HCT116 (cell line): ENCODE measurements at regions not wholly inside any gene's neighbourhood (a gene's known extent, or its start where the extent isn't known, plus 50 kb on each side); places are given as distances from the start of the nearest gene placed in this dataset.

Experiments
- ATAC-seq: fragments of 200-7000 bp; cut with Tn5 transposase; 2 replicates; pipeline ENCODE4 v1.9.1; 2020; ENCODE audit warnings: mild to moderate bottlenecking, moderate library complexity
- BruUV-seq: library from RNA; stranded (reverse); fragments of 400-500 nt; replicated peaks from 2 replicates; lab custom pipeline; 2021; lab: Mats Ljungman, UMichigan
- CTCF ChIA-PET: fragments of 300-600 bp; sonication (Branson Sonifier 250); formaldehyde crosslinking; loops from one replicate; lab custom pipeline; 2021; ENCODE audit warnings: antibody characterized with exemption; lab: Charles Lee
- POLR2A ChIA-PET: fragments of 300-600, 350-600 bp; sonication (Branson Sonifier 250); formaldehyde crosslinking; loops from one replicate; lab custom pipeline; 2021; ENCODE audit warnings: antibody characterized with exemption; lab: Charles Lee
- RAD21 ChIA-PET, 2 experiments: fragments of 300-600 bp; sonication (Branson Sonifier 250); formaldehyde crosslinking; loops; one replicate each; lab custom pipeline; 2023; ENCODE audit warnings: low total read pairs in 2 of 2; ENCODE audit not compliant: uncharacterized antibody in 2 of 2, unreplicated experiment in 2 of 2, low non-redundant PET in 1 of 2; lab: Charles Lee
- DNase-seq: peaks from one replicate; pipeline ENCODE4 v3.0.0-alpha.2; 2010; ENCODE audit warnings: low read depth, low spot score
- H2AFZ ChIP-seq: fragments of 200-600 bp; shearing (Covaris generic), sonication (generic); 2 replicates; pipeline ENCODE4 v1.6.1; 2017; ENCODE audit warnings: low read depth, mixed run types, mixed read lengths, antibody characterized with exemption, low read length; ENCODE audit not compliant: poor library complexity, severe bottlenecking
- H3K27ac ChIP-seq: 2 replicates; pipeline ENCODE4 v1.5.1; 2012; ENCODE audit warnings: low read depth, low read length
- H3K27me3 ChIP-seq: fragments of 200-600 bp; sonication (generic); 2 replicates; pipeline ENCODE4 v1.6.1; 2016; ENCODE audit warnings: mixed run types, low read length, mixed read lengths; ENCODE audit not compliant: insufficient read depth
- H3K36me3 ChIP-seq, 2 experiments: fragments of 200-500 bp in 1 of 2; fragments of 200-600 bp in 1 of 2; sonication (Bioruptor generic) in 1 of 2; sonication (generic) in 1 of 2; 2 replicates each; pipeline versions ENCODE4 v1.5.1 to v1.6.1; 2014 to 2016; ENCODE audit warnings: low read length in 2 of 2, inconsistent platforms in 1 of 2, mixed read lengths in 1 of 2, mixed run types in 1 of 2; ENCODE audit not compliant: insufficient read depth in 2 of 2, control insufficient read depth in 1 of 2
- H3K4me1 ChIP-seq, 2 experiments: fragments of 200-600 bp in 1 of 2; sonication (generic) in 1 of 2; 2 replicates each; pipeline versions ENCODE4 v1.5.1 to v1.6.1; 2012 to 2017; ENCODE audit warnings: low read length in 2 of 2, inconsistent platforms in 1 of 2, mild to moderate bottlenecking in 1 of 2, mixed read lengths in 1 of 2, mixed run types in 1 of 2, moderate library complexity in 1 of 2; ENCODE audit not compliant: insufficient read depth in 2 of 2, control insufficient read depth in 1 of 2
- H3K4me2 ChIP-seq: fragments of 200-600 bp; sonication (generic); 2 replicates; pipeline ENCODE4 v1.6.1; 2017; ENCODE audit warnings: mixed run types, low read length, mixed read lengths
- H3K4me3 ChIP-seq, 2 experiments: fragments of 200-600 bp in 1 of 2; sonication (generic) in 1 of 2; replicated peaks in 1 of 2; 2 replicates each; pipeline ENCODE4 v1.5.1; 2011 to 2016; ENCODE audit warnings: low read length in 2 of 2, control low read depth in 1 of 2, low read depth in 1 of 2, mild to moderate bottlenecking in 1 of 2, mixed read lengths in 1 of 2, mixed run types in 1 of 2
- H3K79me2 ChIP-seq: fragments of 200-600 bp; sonication (generic); 2 replicates; pipeline ENCODE4 v1.6.1; 2017; ENCODE audit warnings: mild to moderate bottlenecking, mixed run types, low read length, moderate library complexity, mixed read lengths; ENCODE audit not compliant: insufficient read depth
- H3K9ac ChIP-seq: fragments of 200-600 bp; sonication (generic); 2 replicates; pipeline ENCODE4 v1.6.1; 2016; ENCODE audit warnings: low read length, mixed read lengths
- H3K9me2 ChIP-seq: fragments of 200-600 bp; sonication (generic), shearing (Covaris generic); 2 replicates; pipeline ENCODE4 v1.6.1; 2017; ENCODE audit warnings: mixed run types, mild to moderate bottlenecking, moderate library complexity; ENCODE audit not compliant: insufficient read depth
- H3K9me3 ChIP-seq, 2 experiments: fragments of 200-500 bp in 1 of 2; fragments of 200-600 bp in 1 of 2; sonication (Bioruptor generic) in 1 of 2; sonication (generic) in 1 of 2; 2 replicates each; pipeline ENCODE4 v1.6.1; 2014 to 2017; ENCODE audit warnings: low read length in 2 of 2, mixed read lengths in 2 of 2, inconsistent platforms in 1 of 2, low read depth in 1 of 2, mild to moderate bottlenecking in 1 of 2, mixed run types in 1 of 2, moderate library complexity in 1 of 2; ENCODE audit not compliant: control insufficient read depth in 1 of 2, insufficient read depth in 1 of 2
- H4K20me1 ChIP-seq: fragments of 200-600 bp; sonication (generic), shearing (Covaris generic); 2 replicates; pipeline ENCODE4 v1.6.1; 2017; ENCODE audit warnings: mixed run types, mild to moderate bottlenecking, moderate library complexity; ENCODE audit not compliant: insufficient read depth
- CBX3 ChIP-seq: IDR thresholded peaks from 2 replicates; pipeline ENCODE4 v1.6.1; 2012; ENCODE audit warnings: low read depth
- EGR1 ChIP-seq: IDR thresholded peaks from 2 replicates; pipeline ENCODE4 v1.6.1; 2012; ENCODE audit warnings: low read depth
- ELF1 ChIP-seq: IDR thresholded peaks from 2 replicates; pipeline ENCODE4 v1.6.1; 2012; ENCODE audit warnings: low read depth, borderline replicate concordance
- EZH2phosphoT487 ChIP-seq: fragments of 200-600 bp; IDR thresholded peaks from 2 replicates; pipeline ENCODE4 v1.6.1; 2018; ENCODE audit warnings: antibody characterized with exemption, borderline replicate concordance
- MAX ChIP-seq: IDR thresholded peaks from 2 replicates; pipeline ENCODE4 v1.6.1; 2012
- POLR2A ChIP-seq: IDR thresholded peaks from 2 replicates; pipeline ENCODE4 v1.7.0; 2011; ENCODE audit warnings: borderline replicate concordance; ENCODE audit not compliant: insufficient read depth, insufficient read length; ENCODE audit errors: extremely low read depth
- POLR2AphosphoS5 ChIP-seq: IDR thresholded peaks from 2 replicates; pipeline ENCODE4 v1.6.1; 2011; ENCODE audit warnings: mild to moderate bottlenecking, low read depth, low read length, moderate library complexity
- RAD21 ChIP-seq: IDR thresholded peaks from 2 replicates; pipeline ENCODE4 v1.6.1; 2012; ENCODE audit warnings: low read depth, mild to moderate bottlenecking
- REST ChIP-seq: IDR thresholded peaks from 2 replicates; pipeline ENCODE4 v1.6.1; 2012; ENCODE audit warnings: low read depth
- SIN3A ChIP-seq: IDR thresholded peaks from 2 replicates; pipeline ENCODE4 v1.6.1; 2012; ENCODE audit warnings: low read depth
- SP1 ChIP-seq: IDR thresholded peaks from 2 replicates; pipeline ENCODE4 v1.6.1; 2012; ENCODE audit warnings: low read depth
- YY1 ChIP-seq: IDR thresholded peaks from 2 replicates; pipeline ENCODE4 v1.6.1; 2011; ENCODE audit warnings: low read length, low read depth, moderate library complexity, mild to moderate bottlenecking; ENCODE audit not compliant: insufficient replicate concordance; ENCODE audit errors: extremely low read depth
- ZBTB33 ChIP-seq: IDR thresholded peaks from 2 replicates; pipeline ENCODE4 v1.6.1; 2011; ENCODE audit warnings: mild to moderate bottlenecking, low read length, moderate library complexity; ENCODE audit not compliant: insufficient replicate concordance; ENCODE audit errors: extremely low read depth
- ZNF274 ChIP-seq: fragments of 200-500 bp; sonication (Bioruptor generic); IDR thresholded peaks from 2 replicates; pipeline ENCODE4 v1.6.1; 2014; ENCODE audit warnings: mild to moderate bottlenecking, low read depth, low read length, inconsistent platforms
- intact Hi-C: fragments of 100-400 bp; cut with micrococcal nuclease; formaldehyde crosslinking; loops from 2 replicates; pipeline ENCODE4 v1.10.0; 2022
- TF ChIP-seq, protein P1 (sequence below): IDR thresholded peaks from 2 replicates; pipeline ENCODE4 v1.6.1; 2012

DNA sequence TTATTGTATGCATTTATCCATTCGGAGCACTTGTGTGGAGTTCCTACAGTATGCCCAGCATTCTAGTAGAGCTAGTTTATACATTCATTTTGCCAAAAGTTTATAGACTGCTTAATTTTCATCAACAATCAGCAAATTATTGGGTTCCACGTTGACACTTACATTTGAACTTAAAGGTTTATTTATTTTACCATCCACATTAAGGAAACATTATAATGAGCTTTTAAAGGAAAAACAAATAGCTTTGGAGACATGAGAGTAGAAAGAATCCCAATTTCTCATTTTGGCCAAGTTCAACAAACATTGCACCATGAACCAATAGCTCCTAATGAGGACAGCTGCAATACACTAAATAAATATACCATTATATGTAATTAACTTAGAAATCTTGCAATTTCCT lies 501.2 kb upstream of the SMIM21 start:
- no peak for ATAC-seq
- Histone ChIP-seq H2AFZ (no peak overlapping the region), H3K4me1 (no peaks in the 10 kb centered on the region), H3K27ac (no peak overlapping the region)
- no TSS peak for BruUV-seq
- TF ChIP-seq SIN3A = no peak
- TF ChIP-seq EGR1 = no peak
- TF ChIP-seq POLR2AphosphoS5 = no peak
- no peak for TF ChIP-seq REST
- no peak for TF ChIP-seq YY1
- no peak for TF ChIP-seq ZBTB33
- TF ChIP-seq CBX3 = no peak
- TF ChIP-seq MAX = no peak
- TF ChIP-seq POLR2A = no peak
- no peak for TF ChIP-seq RAD21
- no peak for TF ChIP-seq SP1
- TF ChIP-seq ELF1 = no peak
- TF ChIP-seq, protein P1, sequence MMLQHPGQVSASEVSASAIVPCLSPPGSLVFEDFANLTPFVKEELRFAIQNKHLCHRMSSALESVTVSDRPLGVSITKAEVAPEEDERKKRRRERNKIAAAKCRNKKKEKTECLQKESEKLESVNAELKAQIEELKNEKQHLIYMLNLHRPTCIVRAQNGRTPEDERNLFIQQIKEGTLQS = no peak
- TF ChIP-seq EZH2phosphoT487 = no peak
- TF ChIP-seq ZNF274 = no peak
- TF ChIP-seq, all 23 proteins: peak for 0
- H3K27me3 ChIP-seq = no peaks in the 10 kb centered on the region
- H3K79me2 ChIP-seq = no peaks in the 10 kb centered on the region
- H3K9me3 ChIP-seq = no peaks in the 10 kb centered on the region
- POLR2A ChIA-PET = no interaction called here
- RAD21 ChIA-PET = no interaction called here
- CTCF ChIA-PET = no interaction called here
- H3K36me3 ChIP-seq = no peaks in the 10 kb centered on the region
- intact Hi-C loops = no loop called here
- H4K20me1 ChIP-seq = no peaks in the 10 kb centered on the region
- H3K9ac ChIP-seq = no peak overlapping the region
- H3K4me3 ChIP-seq = no peak overlapping the region
- no peaks in the 10 kb centered on the region for H3K9me2 ChIP-seq
- no peak overlapping the region for H3K4me2 ChIP-seq
- DNase-seq = no peak
